ENCODE measurements at regions not wholly inside any gene's neighbourhood (a gene's known extent, or its start where the extent isn't known, plus 50 kb on each side); places are given as distances from the start of the nearest gene placed in this dataset.

DNA sequence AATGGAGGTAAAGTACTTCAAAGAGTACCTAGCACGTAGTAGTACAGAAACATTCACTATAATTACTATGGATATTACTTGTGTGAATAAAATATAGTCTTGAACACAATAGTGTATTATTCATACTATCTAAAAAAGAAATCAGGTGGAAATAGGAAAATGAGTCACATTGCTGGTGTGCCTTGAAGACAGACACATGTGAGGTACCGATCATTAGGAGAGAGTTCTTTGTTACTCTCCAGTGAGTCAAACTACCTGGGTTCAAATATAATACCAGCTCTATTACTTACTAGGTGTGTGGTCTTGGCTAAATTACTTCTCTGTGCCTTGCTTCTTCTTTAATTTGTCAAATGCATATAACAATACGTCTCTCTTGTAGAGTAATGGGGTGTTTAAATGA, 50.8 kb upstream of the BEND6 start:
- H3K9me3 Mint-ChIP-seq, result no peaks in the 10 kb centered on the region
- DNase-seq (no peak), ATAC-seq (no peak)
- no peaks in the 10 kb centered on the region for H3K4me1 Mint-ChIP-seq
- H3K27ac Mint-ChIP-seq, result no peak overlapping the region
- no peak overlapping the region for H3K4me3 Mint-ChIP-seq
- no peaks in the 10 kb centered on the region for H3K27me3 Mint-ChIP-seq

DNA sequence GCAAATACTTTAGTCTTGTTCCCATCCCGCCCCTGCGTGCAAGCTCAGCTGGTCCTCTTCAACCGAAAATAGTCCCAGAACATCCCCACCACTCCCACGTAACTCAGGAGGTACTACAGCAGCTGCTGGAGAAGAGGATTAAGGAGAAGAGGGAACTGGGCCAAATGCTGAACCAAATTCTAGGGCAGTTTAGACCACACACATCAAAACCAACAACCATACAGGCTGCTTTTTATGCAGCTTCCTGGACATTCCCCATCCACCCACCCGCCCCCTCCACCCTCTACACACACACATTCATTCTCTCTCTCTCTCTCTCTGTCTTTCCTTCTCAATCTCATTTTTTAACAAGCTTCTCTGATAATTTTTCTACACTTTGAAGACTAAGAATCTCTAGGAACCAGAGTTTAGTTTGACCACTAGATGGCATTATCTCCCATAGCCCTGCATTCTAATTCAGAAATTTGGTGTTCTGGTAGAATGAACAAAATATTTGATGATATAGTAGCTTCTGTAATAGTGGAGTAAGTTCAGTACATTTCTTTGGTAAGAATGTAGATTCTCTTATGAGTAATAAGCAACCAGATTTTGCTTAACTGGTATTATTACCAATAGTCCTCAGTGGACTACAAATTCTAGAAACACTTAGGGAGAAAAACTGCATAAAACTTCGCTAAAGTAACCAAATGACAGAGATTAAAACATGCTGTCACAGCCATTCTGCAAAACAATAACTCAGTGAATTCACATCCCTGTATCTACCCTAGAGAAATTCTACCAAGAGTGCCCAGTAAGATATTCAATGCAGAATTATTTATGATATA, 52.1 kb upstream of the BEND6 start:
- peak; percentile 37 for ATAC-seq
- H3K27me3 Mint-ChIP-seq, result peaks cover 1% of the 10 kb centered on the region
- no peak overlapping the region for H3K27ac Mint-ChIP-seq
- no peak for DNase-seq
- H3K9me3 Mint-ChIP-seq, result no peaks in the 10 kb centered on the region
- no peaks in the 10 kb centered on the region for H3K4me1 Mint-ChIP-seq
- no peak overlapping the region for H3K4me3 Mint-ChIP-seq

DNA sequence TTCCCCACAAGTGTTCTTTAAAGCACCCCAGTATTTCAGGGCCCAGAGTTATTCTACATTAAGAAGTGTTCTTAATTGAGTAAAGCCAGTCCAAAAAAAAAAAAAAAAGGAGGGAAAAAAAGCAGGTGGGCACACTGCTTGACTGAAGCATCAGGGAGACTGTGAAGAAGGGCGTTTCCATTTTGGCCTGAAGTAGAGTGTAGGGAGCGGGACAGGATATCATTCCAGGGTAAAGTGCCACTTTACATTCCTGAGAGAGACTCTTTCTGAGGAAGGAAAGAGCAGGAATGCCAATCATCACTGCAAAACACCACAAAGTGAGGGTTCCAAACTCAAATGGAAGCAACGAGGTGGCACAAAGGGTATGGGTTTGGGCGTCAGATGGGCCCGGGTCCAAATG, 54.1 kb upstream of the BEND6 start:
- no peak for DNase-seq
- peaks cover 8% of the 10 kb centered on the region for H3K27me3 Mint-ChIP-seq

DNA sequence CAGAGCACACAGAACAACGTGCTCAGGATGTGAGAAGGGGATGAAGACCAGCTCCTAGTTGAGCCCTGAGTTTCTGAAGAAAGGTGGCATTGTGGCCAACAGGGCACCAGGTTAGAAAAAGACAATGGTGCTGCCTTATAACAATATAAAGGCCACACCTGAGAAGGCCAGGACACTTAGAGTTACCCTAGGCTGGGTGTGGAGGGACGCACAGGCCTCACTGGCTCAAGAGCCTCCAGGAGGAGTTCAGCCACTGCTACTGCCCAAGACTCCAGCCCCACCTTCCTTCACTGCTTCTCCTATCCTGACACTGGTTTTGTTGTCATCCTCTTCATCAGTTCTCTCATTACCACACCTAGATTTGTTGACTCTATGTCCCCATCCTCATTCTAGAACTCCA, 55.2 kb upstream of the BEND6 start:
- Mint-ChIP-seq H3K9me3 (no peaks in the 10 kb centered on the region), H3K27ac (no peak overlapping the region), H3K4me3 (no peak overlapping the region), H3K27me3 (peaks cover 8% of the 10 kb centered on the region), H3K4me1 (no peaks in the 10 kb centered on the region)
- ATAC-seq (no peak), DNase-seq (no peak)

More for the DNA sequence above, 54.1 kb upstream of the BEND6 start:
- ATAC-seq, result no peak
- Mint-ChIP-seq H3K27ac (no peak overlapping the region), H3K4me3 (no peak overlapping the region), H3K4me1 (no peaks in the 10 kb centered on the region), H3K9me3 (no peaks in the 10 kb centered on the region)

DNA sequence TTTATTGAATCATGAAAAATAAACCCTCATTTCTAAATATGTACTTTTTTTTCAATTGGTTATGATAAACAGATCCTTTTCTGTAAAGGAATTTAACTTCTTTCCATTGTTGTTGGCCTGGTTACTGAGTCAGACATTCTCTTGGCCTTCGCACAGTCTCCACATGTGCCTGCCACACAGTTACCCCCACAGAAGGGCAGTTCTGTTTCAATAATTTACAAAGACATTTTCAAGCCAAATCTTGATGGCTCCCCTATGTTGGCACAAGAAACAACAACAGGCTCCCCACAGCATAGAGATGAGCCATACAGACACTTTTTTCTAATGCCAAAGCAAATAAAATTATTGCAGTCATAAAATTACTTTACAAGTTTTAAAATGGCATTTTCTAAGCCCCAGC, 55.6 kb upstream of the BEND6 start:
- Mint-ChIP-seq H3K9me3 (no peaks in the 10 kb centered on the region), H3K27me3 (peaks cover 8% of the 10 kb centered on the region), H3K27ac (no peak overlapping the region), H3K4me1 (no peaks in the 10 kb centered on the region), H3K4me3 (no peak overlapping the region)
- ATAC-seq (no peak), DNase-seq (no peak)

DNA sequence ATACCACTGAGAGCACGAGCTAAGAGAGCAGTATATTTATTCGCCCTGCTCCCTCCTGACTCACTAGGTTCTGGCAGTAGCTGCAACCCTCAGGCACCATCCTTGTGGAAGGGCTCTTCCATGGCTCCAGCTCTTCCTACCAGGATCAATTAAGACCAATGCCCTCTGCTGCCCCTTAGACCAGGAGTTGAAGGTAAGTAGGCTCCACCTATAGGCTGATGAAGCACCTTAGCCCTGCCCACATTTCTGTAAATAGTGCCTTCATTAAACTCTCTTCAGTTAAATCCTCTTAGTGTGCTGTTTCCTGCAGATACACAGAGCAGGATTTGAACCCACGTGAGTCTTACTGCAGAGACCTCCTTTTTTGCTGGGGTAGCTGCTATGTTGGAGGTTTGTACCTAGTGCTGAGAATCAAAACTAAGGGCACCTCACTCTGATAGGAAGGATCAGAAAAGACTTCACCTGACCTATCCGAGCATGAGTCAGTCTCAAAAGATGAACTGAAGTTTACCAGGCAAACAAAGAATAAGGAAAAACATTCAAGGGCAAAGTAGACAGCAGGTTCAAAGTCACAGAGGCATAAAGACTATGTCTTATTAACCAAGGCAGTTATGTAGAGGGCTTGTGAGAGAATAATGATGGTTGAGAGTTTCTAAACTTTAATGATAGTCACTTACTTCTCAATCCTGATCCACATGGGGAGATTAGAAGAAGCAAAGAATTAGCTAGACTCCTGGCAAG, 56.9 kb upstream of the BEND6 start:
- H3K4me3 Mint-ChIP-seq, result no peak overlapping the region
- peaks cover 8% of the 10 kb centered on the region for H3K27me3 Mint-ChIP-seq
- no peak for ATAC-seq
- no peaks in the 10 kb centered on the region for H3K4me1 Mint-ChIP-seq
- DNase-seq, result no peak
- no peak overlapping the region for H3K27ac Mint-ChIP-seq
- no peaks in the 10 kb centered on the region for H3K9me3 Mint-ChIP-seq

DNA sequence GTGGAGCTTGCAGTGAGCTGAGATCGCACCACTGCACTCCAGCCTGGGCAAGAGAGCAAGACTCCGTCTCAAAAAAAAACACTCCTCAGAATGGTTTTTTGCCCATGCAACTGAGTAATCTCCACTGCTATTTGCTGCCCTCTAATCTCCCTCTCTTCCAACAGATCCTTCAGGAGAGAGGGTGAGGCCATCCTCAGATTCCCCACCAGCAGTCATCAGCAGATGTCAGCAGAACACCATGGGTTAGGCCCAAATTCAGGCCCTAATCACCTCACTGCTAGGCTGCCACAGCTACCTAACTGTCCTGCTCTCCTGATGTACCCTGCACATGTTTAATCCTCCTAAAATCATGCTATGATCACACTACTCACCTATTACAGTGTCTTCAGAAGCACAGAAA, 63.2 kb upstream of the BEND6 start:
- Mint-ChIP-seq H3K9me3 (no peaks in the 10 kb centered on the region), H3K4me1 (peaks cover 11% of the 10 kb centered on the region), H3K27me3 (no peaks in the 10 kb centered on the region), H3K4me3 (no peak overlapping the region), H3K27ac (peak overlapping the region in 1 of 2 donors; percentile 19)
- DNase-seq, result no peak
- ATAC-seq, result peak; percentile 56

DNA sequence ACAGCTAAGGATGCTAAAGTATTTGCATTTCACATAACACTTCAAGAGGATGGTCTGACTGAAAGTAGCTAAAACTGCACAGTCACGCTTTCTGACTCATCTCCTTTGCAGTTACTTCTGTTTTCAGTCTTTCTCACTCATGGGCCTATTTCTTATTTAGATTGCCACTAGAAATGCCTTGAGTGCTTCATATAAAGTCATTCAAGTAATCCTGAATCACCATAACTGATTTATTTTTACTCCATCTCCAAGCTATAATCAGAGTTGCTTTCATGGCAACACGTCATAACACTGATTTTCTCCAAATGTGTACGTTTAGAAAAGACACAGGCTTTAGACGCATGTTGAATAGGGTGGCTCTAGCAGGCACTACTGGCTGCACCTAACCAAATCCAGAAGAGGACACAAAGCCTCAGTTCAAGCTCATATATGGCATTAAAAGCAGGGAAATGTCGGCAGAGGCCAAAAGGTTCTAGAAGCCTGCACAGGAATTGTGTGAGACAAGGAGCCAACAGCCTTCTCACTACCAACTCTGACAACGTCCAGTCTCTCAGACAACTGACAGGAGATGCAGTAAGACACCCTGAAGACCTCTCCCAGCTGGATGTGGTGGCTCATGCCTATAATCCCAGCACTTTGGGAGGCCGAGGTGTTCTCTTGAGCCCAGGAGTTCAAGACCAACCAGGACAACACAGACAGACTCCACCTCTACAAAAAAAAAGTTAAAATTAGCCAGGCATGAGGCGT, 64.1 kb upstream of the BEND6 start:
- DNase-seq (no peak), ATAC-seq (peak; percentile 71)
- Mint-ChIP-seq H3K27ac (no peak overlapping the region), H3K4me3 (no peak overlapping the region), H3K27me3 (no peaks in the 10 kb centered on the region), H3K9me3 (no peaks in the 10 kb centered on the region), H3K4me1 (peaks cover 11% of the 10 kb centered on the region)

DNA sequence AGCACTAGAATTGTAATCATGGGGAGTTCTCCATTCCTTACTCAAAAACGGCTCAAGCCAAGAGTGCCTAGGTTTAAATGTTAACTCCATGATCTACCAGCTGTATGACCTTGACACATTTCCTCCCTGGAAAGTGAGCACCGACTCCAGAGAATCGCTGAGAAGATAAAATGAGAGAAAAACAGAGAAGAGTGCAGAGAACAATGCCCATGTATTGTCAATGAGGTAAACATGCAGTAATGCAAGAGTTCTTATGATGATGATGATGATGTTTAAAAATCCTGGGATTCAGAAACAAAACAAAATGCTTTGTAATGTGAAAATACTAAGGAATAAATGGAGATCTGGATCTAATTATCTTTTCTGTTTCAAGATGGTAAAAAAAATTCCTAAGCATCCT, 64.8 kb upstream of the BEND6 start:
- H3K9me3 Mint-ChIP-seq, result no peaks in the 10 kb centered on the region
- H3K27me3 Mint-ChIP-seq, result no peaks in the 10 kb centered on the region
- no peak overlapping the region for H3K27ac Mint-ChIP-seq
- DNase-seq, result no peak
- peaks cover 11% of the 10 kb centered on the region for H3K4me1 Mint-ChIP-seq
- no peak for ATAC-seq
- no peak overlapping the region for H3K4me3 Mint-ChIP-seq

DNA sequence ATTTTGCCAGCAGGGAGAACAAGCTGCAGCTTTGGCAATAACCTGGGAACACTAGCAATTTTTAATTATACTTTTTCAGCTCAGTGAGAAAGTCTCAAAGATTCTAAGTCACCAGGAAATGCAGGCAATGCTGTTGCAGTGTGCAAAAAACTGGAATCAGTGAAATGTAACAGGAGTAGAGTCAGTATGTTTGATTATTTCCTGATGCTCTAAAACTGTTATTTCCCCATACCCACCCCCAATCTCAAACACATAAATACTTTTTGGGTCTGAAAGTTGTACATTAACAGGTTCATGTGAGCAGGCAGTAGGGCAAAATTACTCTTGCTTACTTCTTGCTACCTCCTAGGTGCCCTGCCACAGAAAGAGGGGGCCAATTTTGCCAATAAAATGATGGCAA, 65.4 kb upstream of the BEND6 start:
- ATAC-seq, result no peak
- Mint-ChIP-seq H3K9me3 (no peaks in the 10 kb centered on the region), H3K27me3 (no peaks in the 10 kb centered on the region), H3K4me1 (peaks cover 11% of the 10 kb centered on the region), H3K27ac (no peak overlapping the region), H3K4me3 (no peak overlapping the region)
- DNase-seq, result no peak

DNA sequence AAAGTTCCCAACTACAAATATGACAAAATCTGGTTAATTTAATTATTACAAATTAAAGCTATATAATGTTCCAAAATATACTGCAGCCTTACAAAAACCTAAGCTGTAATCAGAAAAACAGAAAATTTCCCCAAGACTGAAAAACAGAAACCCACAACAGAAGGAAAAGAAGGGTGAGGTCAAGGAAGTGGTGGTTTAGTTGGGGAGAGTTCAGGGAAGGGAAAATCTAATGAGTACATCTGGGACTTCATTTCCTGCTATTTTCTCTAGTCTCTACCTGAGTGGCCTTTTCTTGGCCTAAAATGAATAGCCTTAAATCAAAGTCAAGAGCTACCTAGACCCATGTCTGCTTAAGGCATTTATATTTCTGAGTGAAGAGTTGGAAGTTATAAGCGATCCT, 66.2 kb upstream of the BEND6 start:
- Mint-ChIP-seq H3K27ac (no peak overlapping the region), H3K27me3 (no peaks in the 10 kb centered on the region), H3K4me3 (no peak overlapping the region), H3K4me1 (peaks cover 11% of the 10 kb centered on the region), H3K9me3 (no peaks in the 10 kb centered on the region)
- ATAC-seq (no peak), DNase-seq (no peak)

DNA sequence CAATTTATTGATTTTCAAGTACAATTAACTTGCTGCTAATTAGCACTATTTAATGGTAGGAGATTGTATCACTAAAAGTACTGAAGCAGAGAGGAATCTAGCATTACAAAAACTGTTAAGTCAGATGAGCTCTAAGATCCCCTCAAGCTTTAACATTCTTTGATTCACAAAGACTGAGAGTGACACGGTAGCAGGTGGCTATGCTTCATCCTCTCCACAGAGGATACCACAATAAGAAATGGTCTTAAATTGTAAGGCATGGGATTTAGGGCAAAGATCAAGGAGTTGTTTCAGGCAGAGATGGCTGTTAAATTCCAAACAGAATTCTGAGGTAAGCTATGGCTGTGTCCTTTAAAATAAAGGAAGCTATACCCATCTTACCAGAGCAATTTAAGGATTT, 67.8 kb upstream of the BEND6 start:
- no peak overlapping the region for H3K4me3 Mint-ChIP-seq
- peaks cover 11% of the 10 kb centered on the region for H3K4me1 Mint-ChIP-seq
- no peaks in the 10 kb centered on the region for H3K27me3 Mint-ChIP-seq
- DNase-seq (no peak), ATAC-seq (no peak)
- no peaks in the 10 kb centered on the region for H3K9me3 Mint-ChIP-seq
- no peak overlapping the region for H3K27ac Mint-ChIP-seq

DNA sequence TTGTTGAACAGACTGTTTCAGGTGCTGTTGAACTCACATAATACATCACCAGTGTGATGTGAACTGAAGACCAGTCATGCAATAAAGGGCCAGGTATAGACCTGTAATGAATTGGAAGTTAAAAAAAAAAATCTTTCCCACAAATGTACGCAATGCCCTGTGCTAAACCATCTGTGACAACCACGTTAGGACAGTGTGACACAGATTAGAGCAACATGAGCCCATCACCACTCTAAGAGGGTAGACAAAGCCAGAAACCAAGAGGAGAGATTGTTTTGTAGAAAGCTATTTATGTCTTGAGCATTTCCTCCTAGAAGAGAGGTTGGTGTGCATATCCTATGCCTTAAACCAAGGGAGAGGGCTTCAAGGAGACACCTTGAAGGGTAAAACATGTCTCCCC, 77.0 kb upstream of the BEND6 start:
- H3K9me3 Mint-ChIP-seq, result no peaks in the 10 kb centered on the region
- no peak overlapping the region for H3K4me3 Mint-ChIP-seq
- H3K27me3 Mint-ChIP-seq, result peaks cover 9% of the 10 kb centered on the region
- no peak overlapping the region for H3K27ac Mint-ChIP-seq
- ATAC-seq (no peak), DNase-seq (no peak)
- no peaks in the 10 kb centered on the region for H3K4me1 Mint-ChIP-seq

DNA sequence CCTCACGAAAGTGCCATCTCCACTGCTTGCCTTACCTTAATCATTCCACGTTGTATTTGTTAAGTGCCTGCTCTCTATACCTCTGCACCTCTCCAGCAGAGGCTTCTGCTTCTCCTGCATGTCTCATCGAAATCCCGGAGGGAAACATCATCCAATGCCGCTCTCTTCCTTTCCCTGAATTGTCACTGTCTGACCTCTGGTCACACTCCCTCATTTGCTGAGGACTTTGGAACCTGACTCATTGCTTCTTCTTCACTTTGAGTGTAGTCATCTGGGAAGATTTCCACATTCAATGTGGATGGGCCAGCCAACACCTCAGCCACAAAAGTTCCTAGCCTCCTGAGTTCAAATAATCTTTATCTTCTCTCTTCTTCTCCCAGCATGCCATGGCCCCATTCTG, 78.9 kb upstream of the BEND6 start:
- peaks cover 9% of the 10 kb centered on the region for H3K27me3 Mint-ChIP-seq
- no peaks in the 10 kb centered on the region for H3K9me3 Mint-ChIP-seq
- no peaks in the 10 kb centered on the region for H3K4me1 Mint-ChIP-seq
- DNase-seq, result no peak
- no peak for ATAC-seq
- H3K4me3 Mint-ChIP-seq, result no peak overlapping the region
- H3K27ac Mint-ChIP-seq, result no peak overlapping the region

DNA sequence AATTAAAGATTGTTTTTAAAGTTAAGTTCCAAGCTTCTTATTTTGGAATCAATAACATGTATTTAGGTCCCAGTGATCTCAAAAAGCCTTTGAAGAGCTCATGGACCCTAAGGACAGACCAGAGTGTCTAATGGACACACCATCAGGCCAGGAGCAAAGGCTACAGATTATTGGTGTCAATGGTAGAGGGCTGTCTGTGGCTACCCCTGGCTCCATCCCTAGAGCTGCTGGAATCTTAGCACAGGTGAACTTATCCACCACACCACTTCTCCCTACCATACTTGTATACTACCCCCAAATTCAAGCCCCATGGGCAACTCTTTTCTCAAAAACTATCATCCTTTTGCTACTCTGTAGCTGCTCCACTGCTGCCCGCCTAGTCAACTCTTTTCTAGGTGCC, 79.4 kb upstream of the BEND6 start:
- Mint-ChIP-seq H3K4me3 (no peak overlapping the region), H3K27me3 (peaks cover 9% of the 10 kb centered on the region), H3K4me1 (no peaks in the 10 kb centered on the region), H3K9me3 (no peaks in the 10 kb centered on the region), H3K27ac (no peak overlapping the region)
- no peak for ATAC-seq
- no peak for DNase-seq

DNA sequence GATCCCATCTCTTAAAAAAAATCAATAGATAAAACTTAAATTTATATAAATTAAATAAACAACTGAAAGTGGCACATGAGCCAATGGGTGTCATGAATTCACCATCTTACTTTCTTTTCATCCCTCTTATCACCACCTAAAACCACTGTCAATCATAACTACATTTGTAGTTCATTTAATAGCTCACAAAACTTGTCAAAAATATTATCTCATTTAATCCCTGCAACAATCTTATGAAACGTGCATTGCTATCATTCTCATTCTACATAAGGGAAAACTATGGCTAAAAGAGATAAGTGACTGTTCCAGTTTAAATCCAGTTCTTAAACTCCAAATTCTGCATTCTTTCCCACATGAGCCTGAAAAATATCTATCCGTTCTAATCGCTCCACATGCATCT, 80.6 kb upstream of the BEND6 start:
- peaks cover 9% of the 10 kb centered on the region for H3K27me3 Mint-ChIP-seq
- no peak overlapping the region for H3K4me3 Mint-ChIP-seq
- H3K9me3 Mint-ChIP-seq, result no peaks in the 10 kb centered on the region
- ATAC-seq, result no peak
- no peak for DNase-seq
- no peak overlapping the region for H3K27ac Mint-ChIP-seq
- no peaks in the 10 kb centered on the region for H3K4me1 Mint-ChIP-seq
